H1 (cell line): ENCODE measurements at regions not wholly inside any gene's neighbourhood (a gene's known extent, or its start where the extent isn't known, plus 50 kb on each side); places are given as distances from the start of the nearest gene placed in this dataset.

Experiments used
- CBX5 ChIP-seq: fragments of 300-800, 300-1000 bp; sonication (generic); IDR thresholded peaks from 2 replicates; pipeline ENCODE4 v1.7.1; 2016; ENCODE audit warnings: antibody characterized with exemption, low read length, low read depth
- CEBPB ChIP-seq: IDR thresholded peaks from 2 replicates; pipeline ENCODE4 v1.6.1; 2012; ENCODE audit warnings: low read depth, low read length
- CTCF ChIP-seq, 3 experiments: IDR thresholded peaks; 1 replicate in 2 of 3; 2 replicates in 1 of 3; pipeline versions ENCODE4 v1.5.1 to v1.6.1; 2011; ENCODE audit warnings: low read length in 3 of 3, mild to moderate bottlenecking in 3 of 3, inconsistent platforms in 2 of 3, low read depth in 1 of 3, moderate library complexity in 1 of 3; ENCODE audit not compliant: insufficient read depth in 1 of 3; ENCODE audit errors: control extremely low read depth in 1 of 3
- EP300 ChIP-seq, 2 experiments: IDR thresholded peaks; 1 replicate in 1 of 2; 2 replicates in 1 of 2; pipeline ENCODE4 v1.6.1; 2011 to 2012; ENCODE audit warnings: low read depth in 2 of 2, low read length in 2 of 2, mild to moderate bottlenecking in 2 of 2, borderline replicate concordance in 1 of 2, inconsistent platforms in 1 of 2, moderate library complexity in 1 of 2
- HDAC2 ChIP-seq, 2 experiments: fragments of 300-600 bp in 1 of 2; sonication (generic) in 1 of 2; IDR thresholded peaks; 2 replicates each; pipeline ENCODE4 v1.6.1; 2011 to 2012; ENCODE audit warnings: low read depth in 2 of 2, low read length in 2 of 2, mild to moderate bottlenecking in 2 of 2, moderate library complexity in 2 of 2, borderline replicate concordance in 1 of 2, inconsistent platforms in 1 of 2
- HDAC6 ChIP-seq: IDR thresholded peaks from one replicate; pipeline ENCODE4 v1.7.1; 2012; ENCODE audit warnings: low read depth, mild to moderate bottlenecking, inconsistent platforms, low read length, moderate library complexity
- MAFK ChIP-seq: IDR thresholded peaks from 2 replicates; pipeline ENCODE4 v1.6.1; 2012; ENCODE audit warnings: low read depth, mild to moderate bottlenecking, improper control_type of control experiment, low read length
- POLR2A ChIP-seq, 2 experiments: IDR thresholded peaks; 1 replicate in 1 of 2; 2 replicates in 1 of 2; pipeline ENCODE4 v1.6.1; 2011; ENCODE audit warnings: low read depth in 2 of 2, low read length in 2 of 2, mild to moderate bottlenecking in 2 of 2; ENCODE audit errors: control extremely low read depth in 1 of 2
- RNF2 ChIP-seq: fragments of 200-900, 300-1000 bp; sonication (generic); IDR thresholded peaks from 2 replicates; pipeline ENCODE4 v1.7.1; 2016; ENCODE audit warnings: borderline replicate concordance, low read depth, mild to moderate bottlenecking, antibody characterized with exemption, low read length; ENCODE audit not compliant: poor library complexity, severe bottlenecking; ENCODE audit errors: missing control alignments
- YY1 ChIP-seq: IDR thresholded peaks from 2 replicates; pipeline ENCODE4 v1.6.1; 2011; ENCODE audit warnings: low read depth, mild to moderate bottlenecking, low read length

- TF ChIP-seq CTCF (IDR thresholded peaks at IDR 0.05; ENCODE audit: control extremely low read depth in 1 of 3, insufficient read depth in 1 of 3, low read depth in 1 of 3, low read length in 3 of 3) (no peak), MAFK (no peak), RNF2 (no peak), POLR2A (IDR thresholded peaks at IDR 0.05; ENCODE audit: control extremely low read depth in 1 of 2, low read depth in 2 of 2, low read length in 2 of 2) (no peak), CBX5 (no peak), HDAC2 (IDR thresholded peaks at IDR 0.05; ENCODE audit: borderline replicate concordance in 1 of 2, low read depth in 2 of 2, low read length in 2 of 2) (no peak), EP300 (IDR thresholded peaks at IDR 0.05; ENCODE audit: borderline replicate concordance in 1 of 2, low read depth in 2 of 2, low read length in 2 of 2) (no peak), YY1 (no peak), CEBPB (no peak), HDAC6 (no peak)
These were observed 131.6 kb upstream of the TBCA start for GRCh38 chr5:77907786-77908185.
